ENCODE measurements at regions not wholly inside any gene's neighbourhood (a gene's known extent, or its start where the extent isn't known, plus 50 kb on each side); places are given as distances from the start of the nearest gene placed in this dataset.

GRCh38 chr5:114243281-114243971 is 118.4 kb upstream of the KCNN2 start:
- DNase-seq (ENCODE audit: low spot score): no peak

GRCh38 chr5:114243972-114244317 is 117.9 kb upstream of the KCNN2 start:
- Histone ChIP-seq H3F3A (ENCODE audit: low read depth) (no peaks in the 10 kb centered on the region), H3K36me3 (no peaks in the 10 kb centered on the region), H3K4me3 (no peak overlapping the region), H3K27ac (no peak overlapping the region), H3K9me3 (ENCODE audit: low read depth) (no peaks in the 10 kb centered on the region), H3K9ac (no peak overlapping the region), H2AFZ (replicated peaks) (no peak overlapping the region), H3K4me2 (no peak overlapping the region), H3K27me3 (no peaks in the 10 kb centered on the region), H3K4me1 (no peaks in the 10 kb centered on the region), H3K79me2 (ENCODE audit: low read depth) (no peaks in the 10 kb centered on the region), H4K20me1 (ENCODE audit: low read depth) (no peaks in the 10 kb centered on the region)
- Mint-ChIP-seq H3K4me1 (no peaks in the 10 kb centered on the region), H3K9me3 (no peaks in the 10 kb centered on the region), H3K4me3 (no peak overlapping the region), H3K27me3 (ENCODE audit: insufficient read depth, low read depth) (no peaks in the 10 kb centered on the region), H3K27ac (no peak overlapping the region), H3K36me3 (no peaks in the 10 kb centered on the region)
- no peak for DNase-seq (ENCODE audit: low spot score)
- TF ChIP-seq EZH2 (IDR thresholded peaks at IDR 0.05): no peak
- TF ChIP-seq EZH2phosphoT487 (IDR thresholded peaks at IDR 0.05): no peak
- no peak for TF ChIP-seq CTCF (IDR thresholded peaks at IDR 0.05)

More at GRCh38 chr5:114243281-114243971, 118.4 kb upstream of the KCNN2 start:
- Histone ChIP-seq H3K9ac (no peak overlapping the region), H3K4me1 (no peaks in the 10 kb centered on the region), H4K20me1 (ENCODE audit: low read depth) (no peaks in the 10 kb centered on the region), H3K4me2 (no peak overlapping the region), H3K36me3 (no peaks in the 10 kb centered on the region), H3K27ac (no peak overlapping the region), H3F3A (ENCODE audit: low read depth) (no peaks in the 10 kb centered on the region), H3K79me2 (ENCODE audit: low read depth) (no peaks in the 10 kb centered on the region), H2AFZ (replicated peaks) (no peak overlapping the region), H3K27me3 (no peaks in the 10 kb centered on the region), H3K9me3 (ENCODE audit: low read depth) (no peaks in the 10 kb centered on the region), H3K4me3 (no peak overlapping the region)
- no peak overlapping the region for H3K27ac Mint-ChIP-seq
- H3K9me3 Mint-ChIP-seq: no peaks in the 10 kb centered on the region
- TF ChIP-seq EZH2 (IDR thresholded peaks at IDR 0.05) (no peak), EZH2phosphoT487 (IDR thresholded peaks at IDR 0.05) (no peak), CTCF (IDR thresholded peaks at IDR 0.05) (no peak)
- no peaks in the 10 kb centered on the region for H3K27me3 Mint-ChIP-seq (ENCODE audit: insufficient read depth, low read depth)
- H3K36me3 Mint-ChIP-seq: no peaks in the 10 kb centered on the region
- H3K4me1 Mint-ChIP-seq: no peaks in the 10 kb centered on the region
- H3K4me3 Mint-ChIP-seq: no peak overlapping the region

GRCh38 chr5:114249823-114250222 is 112.0 kb upstream of the KCNN2 start:
- no peaks in the 10 kb centered on the region for H3K79me2 ChIP-seq (ENCODE audit: low read depth)
- H3K36me3 ChIP-seq: no peaks in the 10 kb centered on the region
- no peaks in the 10 kb centered on the region for H3K9me3 Mint-ChIP-seq
- H3K4me2 ChIP-seq: no peak overlapping the region
- H3K27me3 Mint-ChIP-seq (ENCODE audit: insufficient read depth, low read depth): no peaks in the 10 kb centered on the region
- no peak overlapping the region for H3K27ac ChIP-seq
- H4K20me1 ChIP-seq (ENCODE audit: low read depth): no peaks in the 10 kb centered on the region
- no peak overlapping the region for H2AFZ ChIP-seq (replicated peaks)
- DNase-seq (ENCODE audit: low spot score): no peak
- no peak overlapping the region for H3K27ac Mint-ChIP-seq
- H3K4me1 ChIP-seq: peaks cover 4% of the 10 kb centered on the region
- peaks cover 11% of the 10 kb centered on the region for H3K4me1 Mint-ChIP-seq
- H3F3A ChIP-seq (ENCODE audit: low read depth): no peaks in the 10 kb centered on the region
- no peaks in the 10 kb centered on the region for H3K36me3 Mint-ChIP-seq
- TF ChIP-seq EZH2 (IDR thresholded peaks at IDR 0.05) (no peak), EZH2phosphoT487 (IDR thresholded peaks at IDR 0.05) (no peak), CTCF (IDR thresholded peaks at IDR 0.05) (no peak)
- H3K9ac ChIP-seq: no peak overlapping the region
- no peaks in the 10 kb centered on the region for H3K9me3 ChIP-seq (ENCODE audit: low read depth)
- H3K4me3 ChIP-seq: no peak overlapping the region
- H3K4me3 Mint-ChIP-seq: no peak overlapping the region
- no peaks in the 10 kb centered on the region for H3K27me3 ChIP-seq
